ENCODE measurements at regions not wholly inside any gene's neighbourhood (a gene's known extent, or its start where the extent isn't known, plus 50 kb on each side); places are given as distances from the start of the nearest gene placed in this dataset.
"Not testable (repeated sequence)": the region's sequence is repeated elsewhere in the genome, so short reads cannot be mapped to it uniquely, and the experiment has no call there.

- DNase-seq: no peak
Observed at GRCh38 chr6:104484626-104485025, 375.1 kb downstream of the HACE1 start.

GRCh38 chr6:104484191-104484590 is 375.5 kb downstream of the HACE1 start:
- DNase-seq: no peak

GRCh38 chr6:104483225-104483834 is 376.4 kb downstream of the HACE1 start:
- no peak for DNase-seq

GRCh38 chr6:104477569-104477968 is 382.1 kb downstream of the HACE1 start:
- DNase-seq: no peak

- no peak for DNase-seq
Observed at GRCh38 chr6:104473021-104473429, 386.7 kb downstream of the HACE1 start.

GRCh38 chr6:104472021-104472901 is 387.5 kb downstream of the HACE1 start:
- DNase-seq: no peak

- no peak for DNase-seq
Observed at GRCh38 chr6:104466306-104466705, 393.4 kb downstream of the HACE1 start.

- DNase-seq: no peak
Observed at GRCh38 chr6:104462811-104463599, 396.7 kb downstream of the HACE1 start.

GRCh38 chr6:104460738-104461483 is 398.8 kb downstream of the HACE1 start:
- DNase-seq: no peak

- no peak for DNase-seq
Observed at GRCh38 chr6:104459543-104459942, 400.2 kb downstream of the HACE1 start.

- DNase-seq: no peak
Observed at GRCh38 chr6:104449918-104450317, 409.8 kb downstream of the HACE1 start.

- not testable (repeated sequence) for DNase-seq
Observed at GRCh38 chr6:104446101-104447080, 413.3 kb downstream of the HACE1 start.

- no peak for DNase-seq
Observed at GRCh38 chr6:104434519-104434918, 425.2 kb downstream of the HACE1 start.

GRCh38 chr6:104431096-104431495 is 428.6 kb downstream of the HACE1 start:
- no peak for DNase-seq

GRCh38 chr6:104428184-104428583 is 431.5 kb downstream of the HACE1 start:
- DNase-seq: no peak

- DNase-seq: no peak
Observed at GRCh38 chr6:104423691-104424090, 436.0 kb downstream of the HACE1 start.

GRCh38 chr6:104421650-104422049 is 438.1 kb downstream of the HACE1 start:
- no peak for DNase-seq

GRCh38 chr6:104418839-104419238 is 440.9 kb downstream of the HACE1 start:
- no peak for DNase-seq

GRCh38 chr6:104418125-104418524 is 441.6 kb downstream of the HACE1 start:
- DNase-seq: no peak

GRCh38 chr6:104414723-104415122 is 445.0 kb downstream of the HACE1 start:
- no peak for DNase-seq

- no peak for DNase-seq
Observed at GRCh38 chr6:104413767-104414166, 446.0 kb downstream of the HACE1 start.

GRCh38 chr6:104411302-104411701 is 448.4 kb downstream of the HACE1 start:
- no peak for DNase-seq
